ENCODE measurements at regions not wholly inside any gene's neighbourhood (a gene's known extent, or its start where the extent isn't known, plus 50 kb on each side); places are given as distances from the start of the nearest gene placed in this dataset.

- ChIA-PET POLR2A (no interaction called here), CTCF (interaction anchor here (1.4 kb wide), 1 partner anchor 50 kb away, joined by 5 read pairs; no protein-coding TSS in a partner anchor)
- Mint-ChIP-seq H3K4me1 (peaks cover 36% of the 10 kb centered on the region), H3K27me3 (ENCODE audit: low read depth) (peaks cover 76% of the 10 kb centered on the region), H3K4me3 (no peak overlapping the region), H3K36me3 (peaks cover 10% of the 10 kb centered on the region), H3K9me3 (peaks cover 19% of the 10 kb centered on the region), H3K27ac (no peak overlapping the region)
- ATAC-seq (no peak), DNase-seq (ENCODE audit: low spot score) (no peak)
- TF ChIP-seq JUN (CRISPR knock-in tag; IDR thresholded peaks at IDR 0.05) (no peak), RELA (CRISPR knock-in tag; IDR thresholded peaks at IDR 0.05; ENCODE audit: borderline replicate concordance) (no peak), MAX (CRISPR knock-in tag; IDR thresholded peaks at IDR 0.05) (no peak), IRF2 (CRISPR knock-in tag; IDR thresholded peaks at IDR 0.05; ENCODE audit: borderline replicate concordance, low read depth) (no peak), NR2C2 (CRISPR knock-in tag; IDR thresholded peaks at IDR 0.05) (no peak), FOXK1 (CRISPR knock-in tag; IDR thresholded peaks at IDR 0.05) (no peak), CTCF (IDR thresholded peaks at IDR 0.05) (no peak), ATF1 (CRISPR knock-in tag; IDR thresholded peaks at IDR 0.05) (no peak), ZBTB21 (CRISPR knock-in tag; IDR thresholded peaks at IDR 0.05; ENCODE audit: borderline replicate concordance) (no peak), FOXP4 (CRISPR knock-in tag; IDR thresholded peaks at IDR 0.05) (no peak), IRF1 (CRISPR knock-in tag; IDR thresholded peaks at IDR 0.05) (no peak), PRRX2 (CRISPR knock-in tag; IDR thresholded peaks at IDR 0.05) (no peak)
- TF ChIP-seq, protein P1, sequence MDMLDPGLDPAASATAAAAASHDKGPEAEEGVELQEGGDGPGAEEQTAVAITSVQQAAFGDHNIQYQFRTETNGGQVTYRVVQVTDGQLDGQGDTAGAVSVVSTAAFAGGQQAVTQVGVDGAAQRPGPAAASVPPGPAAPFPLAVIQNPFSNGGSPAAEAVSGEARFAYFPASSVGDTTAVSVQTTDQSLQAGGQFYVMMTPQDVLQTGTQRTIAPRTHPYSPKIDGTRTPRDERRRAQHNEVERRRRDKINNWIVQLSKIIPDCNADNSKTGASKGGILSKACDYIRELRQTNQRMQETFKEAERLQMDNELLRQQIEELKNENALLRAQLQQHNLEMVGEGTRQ (CRISPR knock-in tag; IDR thresholded peaks at IDR 0.05): no peak
- TF ChIP-seq, protein P2, sequence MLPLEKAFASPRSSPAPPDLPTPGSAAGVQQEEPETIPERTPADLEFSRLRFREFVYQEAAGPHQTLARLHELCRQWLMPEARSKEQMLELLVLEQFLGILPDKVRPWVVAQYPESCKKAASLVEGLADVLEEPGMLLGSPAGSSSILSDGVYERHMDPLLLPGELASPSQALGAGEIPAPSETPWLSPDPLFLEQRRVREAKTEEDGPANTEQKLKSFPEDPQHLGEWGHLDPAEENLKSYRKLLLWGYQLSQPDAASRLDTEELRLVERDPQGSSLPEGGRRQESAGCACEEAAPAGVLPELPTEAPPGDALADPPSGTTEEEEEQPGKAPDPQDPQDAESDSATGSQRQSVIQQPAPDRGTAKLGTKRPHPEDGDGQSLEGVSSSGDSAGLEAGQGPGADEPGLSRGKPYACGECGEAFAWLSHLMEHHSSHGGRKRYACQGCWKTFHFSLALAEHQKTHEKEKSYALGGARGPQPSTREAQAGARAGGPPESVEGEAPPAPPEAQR (CRISPR knock-in tag; IDR thresholded peaks at IDR 0.05): no peak
- TF ChIP-seq, protein P3, sequence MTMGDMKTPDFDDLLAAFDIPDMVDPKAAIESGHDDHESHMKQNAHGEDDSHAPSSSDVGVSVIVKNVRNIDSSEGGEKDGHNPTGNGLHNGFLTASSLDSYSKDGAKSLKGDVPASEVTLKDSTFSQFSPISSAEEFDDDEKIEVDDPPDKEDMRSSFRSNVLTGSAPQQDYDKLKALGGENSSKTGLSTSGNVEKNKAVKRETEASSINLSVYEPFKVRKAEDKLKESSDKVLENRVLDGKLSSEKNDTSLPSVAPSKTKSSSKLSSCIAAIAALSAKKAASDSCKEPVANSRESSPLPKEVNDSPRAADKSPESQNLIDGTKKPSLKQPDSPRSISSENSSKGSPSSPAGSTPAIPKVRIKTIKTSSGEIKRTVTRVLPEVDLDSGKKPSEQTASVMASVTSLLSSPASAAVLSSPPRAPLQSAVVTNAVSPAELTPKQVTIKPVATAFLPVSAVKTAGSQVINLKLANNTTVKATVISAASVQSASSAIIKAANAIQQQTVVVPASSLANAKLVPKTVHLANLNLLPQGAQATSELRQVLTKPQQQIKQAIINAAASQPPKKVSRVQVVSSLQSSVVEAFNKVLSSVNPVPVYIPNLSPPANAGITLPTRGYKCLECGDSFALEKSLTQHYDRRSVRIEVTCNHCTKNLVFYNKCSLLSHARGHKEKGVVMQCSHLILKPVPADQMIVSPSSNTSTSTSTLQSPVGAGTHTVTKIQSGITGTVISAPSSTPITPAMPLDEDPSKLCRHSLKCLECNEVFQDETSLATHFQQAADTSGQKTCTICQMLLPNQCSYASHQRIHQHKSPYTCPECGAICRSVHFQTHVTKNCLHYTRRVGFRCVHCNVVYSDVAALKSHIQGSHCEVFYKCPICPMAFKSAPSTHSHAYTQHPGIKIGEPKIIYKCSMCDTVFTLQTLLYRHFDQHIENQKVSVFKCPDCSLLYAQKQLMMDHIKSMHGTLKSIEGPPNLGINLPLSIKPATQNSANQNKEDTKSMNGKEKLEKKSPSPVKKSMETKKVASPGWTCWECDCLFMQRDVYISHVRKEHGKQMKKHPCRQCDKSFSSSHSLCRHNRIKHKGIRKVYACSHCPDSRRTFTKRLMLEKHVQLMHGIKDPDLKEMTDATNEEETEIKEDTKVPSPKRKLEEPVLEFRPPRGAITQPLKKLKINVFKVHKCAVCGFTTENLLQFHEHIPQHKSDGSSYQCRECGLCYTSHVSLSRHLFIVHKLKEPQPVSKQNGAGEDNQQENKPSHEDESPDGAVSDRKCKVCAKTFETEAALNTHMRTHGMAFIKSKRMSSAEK (CRISPR knock-in tag; IDR thresholded peaks at IDR 0.05; ENCODE audit: borderline replicate concordance): no peak
These were observed 166.3 kb downstream of the C1D start for GRCh38 chr2:67896476-67896875.
